MM.1S (cell line): ENCODE measurements at regions not wholly inside any gene's neighbourhood (a gene's known extent, or its start where the extent isn't known, plus 50 kb on each side); places are given as distances from the start of the nearest gene placed in this dataset.

ENCODE experiments used
- DNase-seq: peaks from one replicate; pipeline ENCODE4 v3.0.0-alpha.2; 2015
- H2AFZ ChIP-seq: fragments of 300-600 bp; sonication (generic); 2 replicates; pipeline ENCODE4 v1.6.0; 2016; ENCODE audit warnings: antibody characterized with exemption, low read length
- H3F3A ChIP-seq: fragments of 300-600 bp; sonication (generic); 2 replicates; pipeline ENCODE4 v1.6.1; 2016; ENCODE audit warnings: mild to moderate bottlenecking, antibody characterized with exemption, low read length, moderate library complexity, mixed read lengths; ENCODE audit not compliant: insufficient read depth
- H3K27ac ChIP-seq: fragments of 300-600 bp; sonication (generic); 2 replicates; pipeline ENCODE4 v1.5.1; 2016; ENCODE audit warnings: mild to moderate bottlenecking, low read length
- H3K27me3 ChIP-seq: fragments of 300-600 bp; sonication (generic); replicated peaks from 2 replicates; pipeline ENCODE4 v1.6.0; 2016; ENCODE audit warnings: low read length; ENCODE audit not compliant: insufficient read depth
- H3K36me3 ChIP-seq: fragments of 300-600 bp; sonication (generic); replicated peaks from 2 replicates; pipeline ENCODE4 v1.6.1; 2016; ENCODE audit warnings: mild to moderate bottlenecking, low read length, mixed read lengths; ENCODE audit not compliant: insufficient read depth
- H3K4me1 ChIP-seq: fragments of 300-600 bp; sonication (generic); 2 replicates; pipeline ENCODE4 v1.6.1; 2016; ENCODE audit warnings: low read length, mixed read lengths
- H3K4me2 ChIP-seq: fragments of 300-600 bp; sonication (generic); 2 replicates; pipeline ENCODE4 v1.6.0; 2016; ENCODE audit warnings: low read depth, low read length
- H3K4me3 ChIP-seq: fragments of 300-600 bp; sonication (generic); 2 replicates; pipeline ENCODE4 v1.5.1; 2016; ENCODE audit warnings: low read length, mixed read lengths
- H3K79me2 ChIP-seq: fragments of 300-600 bp; sonication (generic); 2 replicates; pipeline ENCODE4 v1.6.1; 2016; ENCODE audit warnings: mixed run types, low read length, mixed read lengths
- H3K9ac ChIP-seq: fragments of 300-600 bp; sonication (generic); 2 replicates; pipeline ENCODE4 v1.6.1; 2016; ENCODE audit warnings: low read length, mixed read lengths
- H3K9me2 ChIP-seq: fragments of 300-600 bp; sonication (generic); replicated peaks from 2 replicates; pipeline ENCODE4 v1.6.1; 2016; ENCODE audit warnings: mild to moderate bottlenecking, low read length, mixed read lengths; ENCODE audit not compliant: insufficient read depth
- H3K9me3 ChIP-seq: fragments of 300-600 bp; sonication (generic); replicated peaks from 2 replicates; pipeline ENCODE4 v1.6.1; 2016; ENCODE audit warnings: mild to moderate bottlenecking, low read length, mixed read lengths; ENCODE audit not compliant: insufficient read depth
- H4K20me1 ChIP-seq: fragments of 300-600 bp; sonication (generic); 2 replicates; pipeline ENCODE4 v1.6.1; 2016; ENCODE audit warnings: mild to moderate bottlenecking, low read length, moderate library complexity, mixed read lengths; ENCODE audit not compliant: insufficient read depth
- CTCF ChIP-seq: fragments of 300-600 bp; sonication (generic); IDR thresholded peaks from 2 replicates; pipeline ENCODE4 v1.5.1; 2016; ENCODE audit warnings: antibody characterized with exemption, low read length, mixed read lengths
- EZH2 ChIP-seq: fragments of 300-600 bp; sonication (generic); optimal IDR thresholded peaks from 2 replicates; pipeline ENCODE3; 2017; ENCODE audit warnings: low read depth, mild to moderate bottlenecking, antibody characterized with exemption, low read length, mixed read lengths
- EZH2phosphoT487 ChIP-seq: fragments of 300-600 bp; sonication (generic); IDR thresholded peaks from 2 replicates; pipeline ENCODE4 v1.6.1; 2018; ENCODE audit warnings: antibody characterized with exemption, low read length

GRCh38 chr5:30103052-30103451, 1090.4 kb upstream of the CDH6 start:
- Histone ChIP-seq H3K27me3 (no peaks in the 10 kb centered on the region), H3K27ac (no peak overlapping the region), H3K9ac (no peak overlapping the region), H4K20me1 (no peaks in the 10 kb centered on the region), H3K9me3 (no peaks in the 10 kb centered on the region), H3K36me3 (no peaks in the 10 kb centered on the region), H3K4me3 (no peak overlapping the region), H3K79me2 (no peaks in the 10 kb centered on the region), H3K4me2 (no peak overlapping the region), H3F3A (no peaks in the 10 kb centered on the region), H2AFZ (no peak overlapping the region), H3K4me1 (no peaks in the 10 kb centered on the region), H3K9me2 (no peaks in the 10 kb centered on the region)
- DNase-seq: no peak
- TF ChIP-seq EZH2phosphoT487: no peak
- TF ChIP-seq CTCF: no peak
- no peak for TF ChIP-seq EZH2

GRCh38 chr5:30102185-30102584, 1091.3 kb upstream of the CDH6 start:
- H3K79me2 ChIP-seq: no peaks in the 10 kb centered on the region
- no peaks in the 10 kb centered on the region for H3K9me3 ChIP-seq
- H3K4me1 ChIP-seq: no peaks in the 10 kb centered on the region
- DNase-seq: no peak
- no peak overlapping the region for H2AFZ ChIP-seq
- no peaks in the 10 kb centered on the region for H3F3A ChIP-seq
- no peaks in the 10 kb centered on the region for H3K36me3 ChIP-seq
- no peak overlapping the region for H3K9ac ChIP-seq
- H3K27ac ChIP-seq: no peak overlapping the region
- no peaks in the 10 kb centered on the region for H3K27me3 ChIP-seq
- no peak overlapping the region for H3K4me3 ChIP-seq
- no peaks in the 10 kb centered on the region for H4K20me1 ChIP-seq
- TF ChIP-seq EZH2phosphoT487 (no peak), CTCF (no peak), EZH2 (no peak)
- H3K4me2 ChIP-seq: no peak overlapping the region
- H3K9me2 ChIP-seq: no peaks in the 10 kb centered on the region

GRCh38 chr5:30100929-30101328, 1092.6 kb upstream of the CDH6 start:
- Histone ChIP-seq H3K4me1 (no peaks in the 10 kb centered on the region), H3F3A (no peaks in the 10 kb centered on the region), H3K9me3 (no peaks in the 10 kb centered on the region), H3K4me3 (no peak overlapping the region), H3K9me2 (no peaks in the 10 kb centered on the region), H3K27ac (no peak overlapping the region), H2AFZ (no peak overlapping the region), H3K9ac (no peak overlapping the region), H3K79me2 (no peaks in the 10 kb centered on the region), H3K4me2 (no peak overlapping the region), H4K20me1 (no peaks in the 10 kb centered on the region), H3K27me3 (no peaks in the 10 kb centered on the region), H3K36me3 (no peaks in the 10 kb centered on the region)
- TF ChIP-seq EZH2phosphoT487 (no peak), CTCF (no peak), EZH2 (no peak)
- no peak for DNase-seq
